GM23338 (cell line): ENCODE measurements at regions not wholly inside any gene's neighbourhood (a gene's known extent, or its start where the extent isn't known, plus 50 kb on each side); places are given as distances from the start of the nearest gene placed in this dataset.

Source experiments
- CREB1 ChIP-seq: fragments of 250-450 bp; sonication (Bioruptor Pico); IDR thresholded peaks from 2 replicates; pipeline ENCODE4 v1.5.0; 2020; ENCODE audit warnings: low read depth, mild to moderate bottlenecking, moderate library complexity
- CTCF ChIP-seq, 2 experiments: fragments of 200-600 bp in 1 of 2; sonication (generic) in 1 of 2; conservative IDR thresholded peaks; 2 replicates each; pipeline versions ENCODE4 v1.5.1 to v1.6.1; 2016 to 2017; ENCODE audit warnings: antibody characterized with exemption in 2 of 2, low read depth in 2 of 2, mild to moderate bottlenecking in 2 of 2, moderate library complexity in 1 of 2
- EZH2 ChIP-seq: fragments of 200-600 bp; sonication (generic); IDR thresholded peaks from one replicate; pipeline ENCODE4 v1.8.0; 2017; ENCODE audit warnings: antibody characterized with exemption, mild to moderate bottlenecking, low read depth; ENCODE audit not compliant: unreplicated experiment
- EZH2phosphoT487 ChIP-seq: fragments of 200-600 bp; sonication (generic); IDR thresholded peaks from one replicate; pipeline ENCODE4 v1.8.1; 2018; ENCODE audit warnings: antibody characterized with exemption; ENCODE audit not compliant: unreplicated experiment
- NANOG ChIP-seq: IDR thresholded peaks from 2 replicates; pipeline ENCODE4 v1.6.1; 2016; ENCODE audit warnings: antibody characterized with exemption, borderline replicate concordance
- POLR2AphosphoS5 ChIP-seq: IDR thresholded peaks from 2 replicates; pipeline ENCODE4 v1.6.1; 2016; ENCODE audit warnings: antibody characterized with exemption, low read depth
- REST ChIP-seq: IDR thresholded peaks from one replicate; pipeline ENCODE4 v1.6.1; 2018; ENCODE audit warnings: antibody characterized with exemption; ENCODE audit not compliant: unreplicated experiment

- TF ChIP-seq POLR2AphosphoS5 (no peak), CTCF (conservative IDR thresholded peaks at IDR 0.05; ENCODE audit: low read depth in 2 of 2) (no peak), EZH2phosphoT487 (no peak), EZH2 (no peak), REST (no peak), CREB1 (CRISPR knock-in tag) (no peak), NANOG (no peak)
These were observed 50.0 kb upstream of the PTPN1 start for GRCh38 chr20:50460115-50460607.
